H1 (cell line): ENCODE measurements at regions not wholly inside any gene's neighbourhood (a gene's known extent, or its start where the extent isn't known, plus 50 kb on each side); places are given as distances from the start of the nearest gene placed in this dataset.

ENCODE experiments used
- CTCF ChIA-PET: fragments of 300-600 bp; sonication (Branson Sonifier 250); formaldehyde crosslinking; loops from one replicate; lab custom pipeline; 2021; ENCODE audit not compliant: partially characterized antibody; lab: Charles Lee
- POLR2A ChIA-PET: fragments of 300-600 bp; sonication (Branson Sonifier 250); formaldehyde crosslinking; loops from one replicate; lab custom pipeline; 2021; ENCODE audit warnings: inconsistent platforms; ENCODE audit not compliant: partially characterized antibody; lab: Charles Lee
- DNase-seq, 2 experiments: peaks; one replicate each; pipeline versions ENCODE4 v3.0.0 to v3.0.0-alpha.2; 2010 to 2022; ENCODE audit warnings: low spot score in 2 of 2, low read depth in 1 of 2, mixed read lengths in 1 of 2
- FAIRE-seq: peaks from 2 replicates; lab custom pipeline; 2011; peaks lifted over from hg19 to GRCh38; lab: Jason Lieb, UNC
- H2AFZ ChIP-seq: 2 replicates; pipeline ENCODE4 v1.8.1; 2012; ENCODE audit warnings: low read length, inconsistent platforms
- H2AK5ac ChIP-seq: 2 replicates; pipeline ENCODE4 v1.6.1; 2013; ENCODE audit warnings: low read depth, low read length
- H2BK120ac ChIP-seq: replicated peaks from 2 replicates; pipeline ENCODE3; 2013; ENCODE audit warnings: low read depth, low read length, inconsistent platforms
- H2BK12ac ChIP-seq: 2 replicates; pipeline ENCODE4 v1.6.1; 2013; ENCODE audit warnings: low read depth, low read length
- H2BK15ac ChIP-seq: 2 replicates; pipeline ENCODE4 v1.6.1; 2013; ENCODE audit warnings: low read length
- H2BK20ac ChIP-seq: 2 replicates; pipeline ENCODE4 v1.6.1; 2013; ENCODE audit warnings: low read length
- H2BK5ac ChIP-seq: 2 replicates; pipeline ENCODE4 v1.6.1; 2013; ENCODE audit warnings: low read depth, low read length
- H3K14ac ChIP-seq: 2 replicates; pipeline ENCODE4 v1.6.1; 2013; ENCODE audit warnings: inconsistent platforms; ENCODE audit not compliant: insufficient read length
- H3K18ac ChIP-seq: 2 replicates; pipeline ENCODE4 v1.6.1; 2013; ENCODE audit warnings: low read length; ENCODE audit errors: extremely low read depth
- H3K23ac ChIP-seq: 2 replicates; pipeline ENCODE4 v1.6.1; 2013; ENCODE audit warnings: inconsistent platforms; ENCODE audit not compliant: insufficient read length
- H3K23me2 ChIP-seq: 2 replicates; pipeline ENCODE4 v1.6.1; 2013; ENCODE audit warnings: low read depth, low read length
- H3K27ac ChIP-seq: 2 replicates; pipeline ENCODE4 v1.6.1; 2011; ENCODE audit warnings: low read depth, low read length, inconsistent platforms
- H3K27me3 ChIP-seq, 4 experiments: replicated peaks in 1 of 4; 1 replicate in 1 of 4; 2 replicates in 3 of 4; pipeline versions ENCODE4 v1.6.1 to v1.8.1; 2011 to 2013; ENCODE audit warnings: low read length in 3 of 4, mild to moderate bottlenecking in 3 of 4, inconsistent platforms in 2 of 4, mixed read lengths in 2 of 4, moderate library complexity in 1 of 4; ENCODE audit not compliant: control insufficient read depth in 3 of 4, insufficient read depth in 3 of 4; ENCODE audit errors: extremely low read depth in 1 of 4
- H3K36me3 ChIP-seq, 4 experiments: 2 replicates each; pipeline versions ENCODE4 v1.6.1 to v1.8.1; 2011 to 2013; ENCODE audit warnings: mild to moderate bottlenecking in 4 of 4, low read length in 3 of 4, moderate library complexity in 2 of 4, control low read depth in 1 of 4, inconsistent platforms in 1 of 4; ENCODE audit not compliant: insufficient read depth in 4 of 4, control insufficient read depth in 2 of 4
- H3K4ac ChIP-seq: replicated peaks from 2 replicates; pipeline ENCODE3; 2013; ENCODE audit warnings: low read length, low read depth, mixed read lengths, inconsistent platforms; ENCODE audit not compliant: insufficient read length
- H3K4me1 ChIP-seq, 4 experiments: replicated peaks in 1 of 4; 1 replicate in 1 of 4; 2 replicates in 3 of 4; pipeline versions ENCODE4 v1.6.1 to v1.8.1; 2011 to 2013; ENCODE audit warnings: low read length in 3 of 4, inconsistent platforms in 2 of 4, mixed read lengths in 1 of 4; ENCODE audit not compliant: insufficient read depth in 4 of 4, control insufficient read depth in 3 of 4
- H3K4me2 ChIP-seq, 2 experiments: 2 replicates each; pipeline versions ENCODE4 v1.6.1 to v1.8.1; 2011 to 2013; ENCODE audit warnings: low read depth in 2 of 2, low read length in 2 of 2, control low read depth in 1 of 2, inconsistent platforms in 1 of 2, mild to moderate bottlenecking in 1 of 2; ENCODE audit not compliant: insufficient read depth in 1 of 2
- H3K4me3 ChIP-seq, 4 experiments: fragments of 200-600, 300-600 bp in 1 of 4; sonication (generic), shearing (Covaris generic), sonication (Bioruptor Twin) in 1 of 4; 2 replicates each; pipeline versions ENCODE4 v1.5.1 to v1.8.1; 2011 to 2016; ENCODE audit warnings: low read length in 4 of 4, low read depth in 3 of 4, control low read depth in 2 of 4, inconsistent platforms in 2 of 4, mild to moderate bottlenecking in 2 of 4, mixed read lengths in 1 of 4, moderate library complexity in 1 of 4; ENCODE audit not compliant: insufficient read depth in 2 of 4; ENCODE audit errors: extremely low read depth in 1 of 4
- H3K56ac ChIP-seq: replicated peaks from 2 replicates; pipeline ENCODE3; 2013; ENCODE audit warnings: low read depth, mild to moderate bottlenecking, mixed read lengths, low read length, inconsistent platforms; ENCODE audit not compliant: insufficient read length
- H3K79me1 ChIP-seq: 2 replicates; pipeline ENCODE4 v1.6.1; 2013; ENCODE audit warnings: low read depth, low read length, control low read depth
- H3K79me2 ChIP-seq, 2 experiments: 2 replicates each; pipeline versions ENCODE4 v1.6.1 to v1.8.1; 2012 to 2013; ENCODE audit warnings: low read length in 2 of 2, mild to moderate bottlenecking in 2 of 2, inconsistent platforms in 1 of 2; ENCODE audit not compliant: insufficient read depth in 2 of 2, control insufficient read depth in 1 of 2
- H3K9ac ChIP-seq, 4 experiments: replicated peaks in 1 of 4; 1 replicate in 1 of 4; 2 replicates in 3 of 4; pipeline versions ENCODE4 v1.6.1 to v1.8.1; 2011 to 2013; ENCODE audit warnings: low read depth in 3 of 4, low read length in 3 of 4, control low read depth in 2 of 4, mild to moderate bottlenecking in 2 of 4, moderate library complexity in 2 of 4, inconsistent platforms in 1 of 4; ENCODE audit errors: extremely low read depth in 1 of 4
- H3K9me3 ChIP-seq, 2 experiments: 2 replicates each; pipeline versions ENCODE4 v1.6.1 to v1.8.1; 2012 to 2013; ENCODE audit warnings: mild to moderate bottlenecking in 2 of 2, moderate library complexity in 2 of 2, control low read depth in 1 of 2, inconsistent platforms in 1 of 2, low read depth in 1 of 2, low read length in 1 of 2, mixed read lengths in 1 of 2; ENCODE audit not compliant: insufficient read depth in 2 of 2
- H4K20me1 ChIP-seq, 2 experiments: replicated peaks in 1 of 2; 2 replicates each; pipeline versions ENCODE3 to v1.8.1; 2011 to 2013; ENCODE audit warnings: inconsistent platforms in 2 of 2, low read length in 2 of 2, mild to moderate bottlenecking in 1 of 2; ENCODE audit not compliant: insufficient read depth in 2 of 2, control insufficient read depth in 1 of 2
- H4K5ac ChIP-seq: 2 replicates; pipeline ENCODE4 v1.6.1; 2013; ENCODE audit warnings: low read length, low read depth, mixed read lengths, inconsistent platforms; ENCODE audit not compliant: insufficient read length
- H4K8ac ChIP-seq: 2 replicates; pipeline ENCODE4 v1.8.0; 2013; ENCODE audit warnings: mild to moderate bottlenecking, moderate library complexity, low read length, inconsistent platforms; ENCODE audit not compliant: insufficient read depth; ENCODE audit errors: extremely low read depth
- H4K91ac ChIP-seq: replicated peaks from 2 replicates; pipeline ENCODE3; 2013; ENCODE audit warnings: low read length, mixed read lengths, inconsistent platforms; ENCODE audit not compliant: insufficient read length
- CBX5 ChIP-seq: fragments of 300-800, 300-1000 bp; sonication (generic); IDR thresholded peaks from 2 replicates; pipeline ENCODE4 v1.7.1; 2016; ENCODE audit warnings: antibody characterized with exemption, low read length, low read depth
- WGBS, 2 experiments: shearing (Covaris generic) in 1 of 2; methylation state at CpG; one replicate each; pipeline versions ENCODE4 v1.1.6 to v1.1.7; 2013 to 2015; ENCODE audit warnings: low lambda C conversion rate in 2 of 2, mixed read lengths in 2 of 2, inconsistent platforms in 1 of 2, low coverage in 1 of 2, missing lambda C conversion rate in 1 of 2; ENCODE audit not compliant: insufficient replicate concordance in 2 of 2, insufficient coverage in 1 of 2, insufficient read length in 1 of 2; ENCODE audit errors: extremely low coverage in 1 of 2, missing lambda C conversion rate in 1 of 2; 5-methylcytosine and 5-hydroxymethylcytosine counted together

DNA sequence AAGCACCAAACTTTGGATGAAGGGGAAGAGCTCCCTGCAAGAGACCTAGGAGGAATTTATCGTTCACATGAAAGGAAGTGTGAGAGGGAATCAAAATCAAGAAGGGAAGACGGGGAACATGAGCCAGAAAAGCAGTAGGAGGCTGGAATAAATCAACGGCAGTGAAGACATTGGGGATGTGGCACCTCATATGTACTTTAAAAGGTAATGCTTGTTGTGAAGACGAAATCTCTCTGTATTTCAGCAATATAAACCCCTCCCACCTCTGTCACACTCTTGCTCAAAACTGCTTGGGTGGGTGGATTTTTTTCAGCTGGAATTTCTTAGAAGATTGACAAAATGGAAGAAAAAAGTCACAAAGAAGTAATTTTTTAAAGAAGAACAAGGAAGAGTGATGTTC, 243.5 kb downstream of the BUD13 start:
- Histone ChIP-seq H2AFZ (no peak overlapping the region), H3K9ac (no peak overlapping the region), H4K8ac (no peak overlapping the region), H2BK120ac (no peak overlapping the region), H2BK15ac (no peak overlapping the region), H2BK12ac (no peak overlapping the region), H3K79me1 (no peaks in the 10 kb centered on the region), H2BK20ac (no peak overlapping the region), H2AK5ac (no peak overlapping the region), H3K18ac (no peak overlapping the region), H3K9me3 (no peaks in the 10 kb centered on the region), H3K36me3 (no peaks in the 10 kb centered on the region), H3K4me3 (no peak overlapping the region), H3K27me3 (peaks cover 0 to 3% (median 0%) of the 10 kb centered on the region in 4 experiments; a peak in 1 of 7 replicates), H3K79me2 (no peaks in the 10 kb centered on the region), H3K4me1 (peaks cover 0 to 4% (median 1%) of the 10 kb centered on the region in 4 experiments; a peak in 2 of 7 replicates), H3K4ac (no peak overlapping the region), H3K23me2 (no peaks in the 10 kb centered on the region; the same call in 1 of the 2 replicates), H4K91ac (no peak overlapping the region), H3K23ac (no peak overlapping the region), H3K14ac (no peak overlapping the region), H3K56ac (no peak overlapping the region), H4K20me1 (no peaks in the 10 kb centered on the region), H2BK5ac (no peak overlapping the region), H3K4me2 (no peak overlapping the region), H3K27ac (no peak overlapping the region), H4K5ac (no peak overlapping the region)
- ChIA-PET POLR2A (no interaction called here), CTCF (interaction anchor here (2.5 to 11.6 kb wide), 2 partner anchors 13 to 112 kb away, joined by 10 to 96 read pairs; no protein-coding TSS in a partner anchor)
- no peak for FAIRE-seq
- TF ChIP-seq CBX5, result no peak
- DNase-seq, result no peak
- 77% methylated on average over 4 of the region's 4 CpGs; no CpG with 5 or more reads in 1 of the 2 experiments for whole genome bisulfite sequencing, 2 experiments
